Adrenal gland (tissue), 9 donors: ENCODE measurements at regions not wholly inside any gene's neighbourhood (a gene's known extent, or its start where the extent isn't known, plus 50 kb on each side); places are given as distances from the start of the nearest gene placed in this dataset.
A peak's percentile ranks its signal among the peaks of the same experiment; 100 is the strongest.

Source experiments
- DNase-seq, 7 donors: peaks; one replicate each; pipeline ENCODE4 v3.0.0-alpha.2; 2019 to 2020
- H3K27ac ChIP-seq, 5 donors: fragments of 200-600 bp; sonication (generic) in 4 of 5; 1 replicate in 3 of 5; 2 replicates in 2 of 5; pipeline versions ENCODE4 v1.5.1 to v1.8.0; 2016 to 2020; ENCODE audit warnings: mild to moderate bottlenecking in 1 of 5
- H3K27me3 ChIP-seq: fragments of 200-600 bp; 2 replicates; pipeline ENCODE4 v1.8.0; 2021
- H3K36me3 ChIP-seq, 2 donors: fragments of 200-600 bp; replicated peaks in 1 of 2; 1 replicate in 1 of 2; 2 replicates in 1 of 2; pipeline versions ENCODE4 v1.5.1 to v1.8.0; 2018 to 2022
- H3K4me1 ChIP-seq, 2 donors: fragments of 200-600 bp; replicated peaks in 1 of 2; 1 replicate in 1 of 2; 2 replicates in 1 of 2; pipeline versions ENCODE4 v1.5.1 to v1.8.0; 2018 to 2021
- H3K4me3 ChIP-seq, 4 donors: fragments of 200-600 bp; sonication (generic) in 3 of 4; one replicate each; pipeline ENCODE4 v1.5.1; 2016 to 2018
- H3K9me3 ChIP-seq, 3 donors: fragments of 200-600 bp; sonication (generic) in 1 of 3; replicated peaks in 1 of 3; 1 replicate in 2 of 3; 2 replicates in 1 of 3; pipeline versions ENCODE4 v1.5.1 to v1.8.0; 2016 to 2021
- POLR2A ChIP-seq, 2 donors: fragments of 450-650 bp; IDR thresholded peaks; one replicate each; pipeline ENCODE4 v1.6.1; 2017; ENCODE audit warnings: antibody characterized with exemption in 2 of 2, mild to moderate bottlenecking in 2 of 2, moderate library complexity in 1 of 2
- WGBS, 4 donors: extraction: QIAGEN DNeasy Blood & Tissue Kit in 2 of 4; methylation state at CpG; one replicate each; pipeline versions ENCODE4 v1.1.5 to v1.1.7; 2013 to 2017; 5-methylcytosine and 5-hydroxymethylcytosine counted together
- intact Hi-C, 2 donors: fragments of 100-400 bp; cut with DNase I; formaldehyde crosslinking; loops; one replicate each; pipeline versions ENCODE4 v1.14.1 to v1.15.0; 2022 to 2023
- TF ChIP-seq, protein P1 (sequence below), 6 experiments: fragments of 450-650 bp in 4 of 6; fragments of 200-600 bp in 2 of 6; sonication (generic) in 1 of 6; IDR thresholded peaks; 1 replicate in 5 of 6; 2 replicates in 1 of 6; pipeline versions ENCODE4 v1.5.1 to v1.8.0; 2016 to 2021; ENCODE audit warnings: antibody characterized with exemption in 6 of 6, mild to moderate bottlenecking in 2 of 6, moderate library complexity in 1 of 6
- donor health status: healthy with polysubstance abuse.
- donor health status: Bipolar disorder and iron deficiency.
- donor health status: DM: yes; HTN: yes; CAD: no.
- donor health status: DM: no; HTN: no; CAD: no.
- donor health status: DM: no; HTN: no; CAD: no.

GRCh38 chr6:144477396-144477795 lies 192.3 kb downstream of the UTRN start:
- 68 to 96% (median 85%) methylated on average over 1 of the region's 1 CpG for WGBS, 4 donors
- H3K9me3 ChIP-seq = no peaks in the 10 kb centered on the region
- H3K4me1 ChIP-seq = peaks cover 23 to 27% of the 10 kb centered on the region in 2 donors
- intact Hi-C loops = loop anchor here in 1 of 2 donors (10.0 kb wide), 1 partner anchor 373 kb away; no protein-coding TSS in a partner anchor
- no peak for DNase-seq
- H3K27ac ChIP-seq = no peak overlapping the region
- H3K4me3 ChIP-seq = no peak overlapping the region
- H3K36me3 ChIP-seq = peaks cover 0 to 10% of the 10 kb centered on the region in 2 donors
- H3K27me3 ChIP-seq = no peaks in the 10 kb centered on the region
- TF ChIP-seq, protein P1, sequence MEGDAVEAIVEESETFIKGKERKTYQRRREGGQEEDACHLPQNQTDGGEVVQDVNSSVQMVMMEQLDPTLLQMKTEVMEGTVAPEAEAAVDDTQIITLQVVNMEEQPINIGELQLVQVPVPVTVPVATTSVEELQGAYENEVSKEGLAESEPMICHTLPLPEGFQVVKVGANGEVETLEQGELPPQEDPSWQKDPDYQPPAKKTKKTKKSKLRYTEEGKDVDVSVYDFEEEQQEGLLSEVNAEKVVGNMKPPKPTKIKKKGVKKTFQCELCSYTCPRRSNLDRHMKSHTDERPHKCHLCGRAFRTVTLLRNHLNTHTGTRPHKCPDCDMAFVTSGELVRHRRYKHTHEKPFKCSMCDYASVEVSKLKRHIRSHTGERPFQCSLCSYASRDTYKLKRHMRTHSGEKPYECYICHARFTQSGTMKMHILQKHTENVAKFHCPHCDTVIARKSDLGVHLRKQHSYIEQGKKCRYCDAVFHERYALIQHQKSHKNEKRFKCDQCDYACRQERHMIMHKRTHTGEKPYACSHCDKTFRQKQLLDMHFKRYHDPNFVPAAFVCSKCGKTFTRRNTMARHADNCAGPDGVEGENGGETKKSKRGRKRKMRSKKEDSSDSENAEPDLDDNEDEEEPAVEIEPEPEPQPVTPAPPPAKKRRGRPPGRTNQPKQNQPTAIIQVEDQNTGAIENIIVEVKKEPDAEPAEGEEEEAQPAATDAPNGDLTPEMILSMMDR (IDR thresholded peaks at IDR 0.05) = no peak
- TF ChIP-seq POLR2A (IDR thresholded peaks at IDR 0.05) = no peak

DNA sequence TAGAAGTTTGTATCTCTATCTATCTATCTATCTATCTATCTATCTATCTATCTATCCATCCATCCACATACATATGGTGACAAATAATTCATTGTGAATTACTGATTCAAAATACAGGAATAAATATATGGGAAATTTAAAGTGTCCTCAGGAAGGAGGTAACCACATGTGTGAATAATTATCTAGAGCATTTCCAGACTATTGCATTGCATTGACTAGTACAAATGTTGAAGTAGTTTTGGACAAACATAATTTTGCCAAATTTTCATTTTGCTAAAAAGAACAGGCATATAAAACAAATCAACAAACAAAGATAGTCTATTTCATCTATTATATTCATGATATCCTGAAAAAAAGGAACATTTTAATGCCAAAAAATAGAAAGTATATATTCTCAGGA lies 192.7 kb downstream of the UTRN start:
- DNase-seq = no peak
- no peaks in the 10 kb centered on the region for H3K27me3 ChIP-seq
- H3K36me3 ChIP-seq = peaks cover 0 to 10% of the 10 kb centered on the region in 2 donors
- no peaks in the 10 kb centered on the region for H3K9me3 ChIP-seq
- TF ChIP-seq, protein P1 (IDR thresholded peaks at IDR 0.05) = no peak
- TF ChIP-seq POLR2A (IDR thresholded peaks at IDR 0.05) = no peak
- peaks cover 23 to 27% of the 10 kb centered on the region in 2 donors for H3K4me1 ChIP-seq
- H3K27ac ChIP-seq = no peak overlapping the region
- no peak overlapping the region for H3K4me3 ChIP-seq
- intact Hi-C loops = loop anchor here in 1 of 2 donors (10.0 kb wide), 1 partner anchor 373 kb away; no protein-coding TSS in a partner anchor

- 77 to 85% (median 83%) methylated on average over 5 of the region's 5 CpGs for WGBS, 4 donors
- H3K36me3 ChIP-seq = peaks cover 0 to 10% of the 10 kb centered on the region in 2 donors
- intact Hi-C loops = loop anchor here in 1 of 2 donors (10.0 kb wide), 1 partner anchor 374 kb away; no protein-coding TSS in a partner anchor
- TF ChIP-seq, protein P1 (IDR thresholded peaks at IDR 0.05) = no peak
- no peak for TF ChIP-seq POLR2A (IDR thresholded peaks at IDR 0.05)
- H3K4me3 ChIP-seq = no peak overlapping the region
- H3K4me1 ChIP-seq = peaks cover 23 to 27% of the 10 kb centered on the region in 2 donors
- no peak for DNase-seq
- no peaks in the 10 kb centered on the region for H3K27me3 ChIP-seq
- H3K27ac ChIP-seq = no peak overlapping the region
- no peaks in the 10 kb centered on the region for H3K9me3 ChIP-seq
Observed at GRCh38 chr6:144478483-144478882, 193.3 kb downstream of the UTRN start.

DNA sequence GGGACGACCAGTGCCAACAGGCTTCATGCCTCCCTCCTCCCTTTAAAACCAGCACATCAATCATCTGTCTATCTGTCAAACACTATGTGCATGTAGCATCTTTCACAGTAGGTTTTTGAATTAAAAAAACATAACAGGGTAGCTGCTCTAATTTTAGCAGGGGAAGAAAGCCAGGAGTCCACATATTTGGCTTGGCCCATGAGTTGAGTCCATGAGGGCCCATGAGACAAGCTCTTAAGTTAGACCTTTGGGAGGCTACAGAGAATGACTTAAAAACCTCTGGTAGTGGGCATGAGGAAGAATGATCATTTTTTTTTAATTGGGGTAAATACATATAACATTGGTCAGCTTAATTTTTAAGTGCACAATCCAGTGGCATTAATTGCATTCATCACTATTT lies 194.9 kb downstream of the UTRN start:
- Histone ChIP-seq H3K4me1 (peaks cover 22 to 27% of the 10 kb centered on the region in 2 donors), H3K36me3 (peaks cover 0 to 10% of the 10 kb centered on the region in 2 donors), H3K4me3 (no peak overlapping the region), H3K27me3 (no peaks in the 10 kb centered on the region), H3K27ac (peak overlapping the region in 2 of 5 donors; percentile 24), H3K9me3 (no peaks in the 10 kb centered on the region)
- 56 to 88% (median 61%) methylated on average over 1 of the region's 1 CpG for WGBS, 4 donors
- no peak for DNase-seq
- no peak for TF ChIP-seq POLR2A (IDR thresholded peaks at IDR 0.05)
- TF ChIP-seq, protein P1 (IDR thresholded peaks at IDR 0.05) = no peak
- intact Hi-C loops = loop anchor here (10.0 kb wide), 2 partner anchors 265 to 375 kb away; no protein-coding TSS in a partner anchor
